IMR-90 (cell line): ENCODE measurements at regions not wholly inside any gene's neighbourhood (a gene's known extent, or its start where the extent isn't known, plus 50 kb on each side); places are given as distances from the start of the nearest gene placed in this dataset.

Experiments
- ATAC-seq: fragments of 200-7000 bp; cut with Tn5 transposase; 2 replicates; pipeline ENCODE4 v1.9.1; 2020; ENCODE audit warnings: low read depth, mild to moderate bottlenecking, moderate library complexity
- BruUV-seq: library from RNA; stranded (reverse); fragments of 400-500 nt; replicated peaks from 2 replicates; lab custom pipeline; 2021; lab: Mats Ljungman, UMichigan
- CTCF ChIA-PET: fragments of 300-600 bp; formaldehyde crosslinking; extraction: SDS; loops from one replicate; lab custom pipeline; 2021; ENCODE audit warnings: antibody characterized with exemption; lab: Yijun Ruan, JAX
- POLR2A ChIA-PET: fragments of 300-600 bp; sonication (Branson Sonifier 250); formaldehyde crosslinking; loops from one replicate; lab custom pipeline; 2022; ENCODE audit warnings: antibody characterized with exemption; ENCODE audit not compliant: unreplicated experiment; lab: Charles Lee
- DNase-seq: peaks from one replicate; pipeline ENCODE4 v3.0.0; 2013
- H2AFZ ChIP-seq: replicated peaks from 2 replicates; pipeline ENCODE3; 2013; ENCODE audit warnings: low read length, mild to moderate bottlenecking; ENCODE audit not compliant: poor library complexity
- H2AK5ac ChIP-seq: 2 replicates; pipeline ENCODE4 v1.6.1; 2013; ENCODE audit warnings: low read depth, low read length, inconsistent platforms
- H2AK9ac ChIP-seq: replicated peaks from 2 replicates; pipeline ENCODE3; 2013; ENCODE audit warnings: mild to moderate bottlenecking, low read depth, low read length, moderate library complexity; ENCODE audit not compliant: poor library complexity
- H2BK120ac ChIP-seq: 2 replicates; pipeline ENCODE4 v1.6.1; 2013; ENCODE audit warnings: low read depth, low read length, inconsistent platforms
- H2BK15ac ChIP-seq: 3 replicates; pipeline ENCODE4 v1.6.1; 2013; ENCODE audit warnings: low read depth, low read length, inconsistent platforms
- H2BK20ac ChIP-seq: 2 replicates; pipeline ENCODE4 v1.6.1; 2013; ENCODE audit warnings: low read depth, mild to moderate bottlenecking, inconsistent platforms, low read length, moderate library complexity
- H2BK5ac ChIP-seq: 2 replicates; pipeline ENCODE4 v1.6.1; 2013; ENCODE audit warnings: mild to moderate bottlenecking, low read depth, low read length, inconsistent platforms; ENCODE audit not compliant: poor library complexity, severe bottlenecking
- H3K14ac ChIP-seq: replicated peaks from 2 replicates; pipeline ENCODE4 v1.6.1; 2013; ENCODE audit warnings: low read depth, low read length, inconsistent platforms
- H3K18ac ChIP-seq: 2 replicates; pipeline ENCODE4 v1.6.1; 2013; ENCODE audit warnings: low read depth, low read length, control low read depth
- H3K23ac ChIP-seq: 2 replicates; pipeline ENCODE4 v1.6.1; 2013; ENCODE audit warnings: low read depth, low read length, inconsistent platforms
- H3K27ac ChIP-seq: 2 replicates; pipeline ENCODE4 v1.5.1; 2013; ENCODE audit warnings: mild to moderate bottlenecking, control low read depth, low read length; ENCODE audit not compliant: insufficient read depth
- H3K27me3 ChIP-seq: 2 replicates; pipeline ENCODE4 v1.6.1; 2013; ENCODE audit warnings: low read length; ENCODE audit not compliant: control insufficient read depth, insufficient read depth
- H3K36me3 ChIP-seq: 2 replicates; pipeline ENCODE4 v1.6.1; 2013; ENCODE audit warnings: low read length, mixed read lengths; ENCODE audit not compliant: control insufficient read depth, insufficient read depth
- H3K4ac ChIP-seq: 2 replicates; pipeline ENCODE4 v1.6.1; 2013; ENCODE audit warnings: low read depth, low read length, inconsistent platforms
- H3K4me1 ChIP-seq: 2 replicates; pipeline ENCODE4 v1.6.1; 2013; ENCODE audit warnings: low read length, mixed read lengths; ENCODE audit not compliant: control insufficient read depth, insufficient read depth
- H3K4me2 ChIP-seq: 2 replicates; pipeline ENCODE4 v1.6.1; 2013; ENCODE audit warnings: low read depth, mild to moderate bottlenecking, control low read depth, low read length, moderate library complexity
- H3K4me3 ChIP-seq: 2 replicates; pipeline ENCODE4 v1.5.1; 2013; ENCODE audit warnings: low read depth, mild to moderate bottlenecking, control low read depth, low read length, moderate library complexity; ENCODE audit not compliant: insufficient read depth
- H3K56ac ChIP-seq: 2 replicates; pipeline ENCODE4 v1.6.1; 2013; ENCODE audit warnings: low read length, inconsistent platforms; ENCODE audit not compliant: insufficient read depth; ENCODE audit errors: extremely low read depth
- H3K79me1 ChIP-seq, 2 experiments: 2 replicates each; pipeline ENCODE4 v1.6.1; 2013; ENCODE audit warnings: low read length in 2 of 2, inconsistent platforms in 1 of 2, low read depth in 1 of 2
- H3K9ac ChIP-seq: 2 replicates; pipeline ENCODE4 v1.6.1; 2013; ENCODE audit warnings: low read depth, low read length, control low read depth
- H3K9me1 ChIP-seq: 2 replicates; pipeline ENCODE4 v1.6.1; 2013; ENCODE audit warnings: low read length, inconsistent platforms; ENCODE audit not compliant: insufficient read depth
- H3K9me3 ChIP-seq: 2 replicates; pipeline ENCODE4 v1.6.1; 2013; ENCODE audit warnings: low read length; ENCODE audit not compliant: control insufficient read depth, insufficient read depth
- H4K20me1 ChIP-seq: 2 replicates; pipeline ENCODE4 v1.6.1; 2013; ENCODE audit warnings: low read length, inconsistent platforms; ENCODE audit not compliant: insufficient read depth
- H4K5ac ChIP-seq: 2 replicates; pipeline ENCODE4 v1.6.1; 2013; ENCODE audit warnings: mild to moderate bottlenecking, low read depth, low read length, control low read depth
- H4K8ac ChIP-seq, 2 experiments: 2 replicates each; pipeline ENCODE4 v1.6.1; 2013; ENCODE audit warnings: low read depth in 2 of 2, low read length in 2 of 2, control low read depth in 1 of 2, inconsistent platforms in 1 of 2
- H4K91ac ChIP-seq: 2 replicates; pipeline ENCODE4 v1.6.1; 2013; ENCODE audit warnings: low read depth, low read length, inconsistent platforms; ENCODE audit not compliant: insufficient read depth
- BHLHE40 ChIP-seq: fragments of 150-350 bp; IDR thresholded peaks from 2 replicates; pipeline ENCODE4 v1.6.1; 2016; ENCODE audit warnings: mild to moderate bottlenecking, low read depth, low read length
- CEBPB ChIP-seq: IDR thresholded peaks from 2 replicates; pipeline ENCODE4 v1.6.1; 2012; ENCODE audit warnings: low read depth, low read length, improper control_type of control experiment
- CHD1 ChIP-seq: IDR thresholded peaks from 2 replicates; pipeline ENCODE4 v1.6.1; 2012; ENCODE audit warnings: low read depth, low read length, improper control_type of control experiment
- CTCF ChIP-seq: conservative IDR thresholded peaks from 2 replicates; pipeline ENCODE4 v1.5.1; 2012; ENCODE audit warnings: mild to moderate bottlenecking, low read depth, low read length, improper control_type of control experiment
- ELK1 ChIP-seq: fragments of 150-350 bp; IDR thresholded peaks from 2 replicates; pipeline ENCODE4 v1.6.1; 2016; ENCODE audit warnings: low read depth, mild to moderate bottlenecking, low read length, moderate library complexity, borderline replicate concordance
- FOS ChIP-seq: fragments of 150-350 bp; IDR thresholded peaks from 2 replicates; pipeline ENCODE4 v1.6.1; 2016; ENCODE audit warnings: low read depth, low read length
- MAFK ChIP-seq: IDR thresholded peaks from 2 replicates; pipeline ENCODE4 v1.6.1; 2012; ENCODE audit warnings: low read depth, low read length, improper control_type of control experiment
- MAZ ChIP-seq: IDR thresholded peaks from 2 replicates; pipeline ENCODE4 v1.6.1; 2012; ENCODE audit warnings: low read depth, mild to moderate bottlenecking, low read length, improper control_type of control experiment, moderate library complexity, borderline replicate concordance
- MXI1 ChIP-seq: IDR thresholded peaks from 2 replicates; pipeline ENCODE4 v1.6.1; 2012; ENCODE audit warnings: low read depth, mild to moderate bottlenecking, low read length, moderate library complexity, borderline replicate concordance
- NFE2L2 ChIP-seq: fragments of 150-350 bp; IDR thresholded peaks from 2 replicates; pipeline ENCODE4 v1.6.1; 2016; ENCODE audit warnings: low read depth, mild to moderate bottlenecking, low read length
- POLR2A ChIP-seq: IDR thresholded peaks from 2 replicates; pipeline ENCODE4 v1.6.1; 2012; ENCODE audit warnings: mild to moderate bottlenecking, low read depth, low read length
- RAD21 ChIP-seq: IDR thresholded peaks from 2 replicates; pipeline ENCODE4 v1.6.1; 2012; ENCODE audit warnings: low read length, improper control_type of control experiment
- RCOR1 ChIP-seq: IDR thresholded peaks from 2 replicates; pipeline ENCODE4 v1.6.1; 2012; ENCODE audit warnings: mild to moderate bottlenecking, low read length, improper control_type of control experiment; ENCODE audit not compliant: insufficient replicate concordance
- RFX5 ChIP-seq: IDR thresholded peaks from 2 replicates; pipeline ENCODE4 v1.8.0; 2012; ENCODE audit warnings: low read depth, mild to moderate bottlenecking, low read length, moderate library complexity
- SMC3 ChIP-seq: fragments of 150-350 bp; IDR thresholded peaks from 2 replicates; pipeline ENCODE4 v1.6.1; 2016; ENCODE audit warnings: low read depth, mild to moderate bottlenecking, antibody characterized with exemption, low read length, moderate library complexity
- WGBS, 2 experiments: methylation state at CpG; one replicate each; pipeline versions ENCODE4 v1.1.5 to v1.1.7; 2013; ENCODE audit warnings: missing lambda C conversion rate in 2 of 2; ENCODE audit not compliant: insufficient read length in 1 of 2; ENCODE audit errors: extremely low coverage in 2 of 2; 5-methylcytosine and 5-hydroxymethylcytosine counted together
- dilution Hi-C: fragments of 300-500 bp; cut with HindIII; formaldehyde crosslinking; loops from one replicate; pipeline ENCODE4 v1.14.3; 2018; ENCODE audit warnings: low sequenced_read_pairs; ENCODE audit not compliant: unreplicated experiment
- in situ Hi-C: fragments of 300-500 bp; cut with MboI; formaldehyde crosslinking; loops from 3 replicates; pipeline ENCODE4 v1.14.3; 2019; ENCODE audit warnings: low sequenced_read_pairs, inconsistent platforms, mixed read lengths
- intact Hi-C: fragments of 100-400 bp; cut with micrococcal nuclease; formaldehyde crosslinking; loops from 2 replicates; pipeline ENCODE4 v1.10.0; 2022
- TF ChIP-seq, protein P1 (sequence below): fragments of 150-350 bp; IDR thresholded peaks from 2 replicates; pipeline ENCODE4 v1.6.1; 2017; ENCODE audit warnings: mild to moderate bottlenecking, antibody characterized with exemption, low read length, low read depth

- Histone ChIP-seq H4K91ac (no peak overlapping the region), H2BK15ac (no peak overlapping the region), H3K79me1 (no peaks in the 10 kb centered on the region), H3K9ac (no peak overlapping the region), H3K4me1 (no peaks in the 10 kb centered on the region), H3K9me3 (peaks cover under 1% of the 10 kb centered on the region; the same call in 1 of the 2 replicates), H3K56ac (no peak overlapping the region), H4K5ac (no peak overlapping the region), H2BK120ac (no peak overlapping the region), H2BK20ac (no peak overlapping the region), H2AK5ac (no peak overlapping the region), H3K18ac (no peak overlapping the region), H3K27me3 (no peaks in the 10 kb centered on the region), H3K14ac (no peak overlapping the region), H3K4ac (no peak overlapping the region), H4K20me1 (no peaks in the 10 kb centered on the region), H2AK9ac (no peak overlapping the region), H3K36me3 (no peaks in the 10 kb centered on the region), H3K27ac (no peak overlapping the region), H3K4me3 (no peak overlapping the region), H2BK5ac (no peak overlapping the region), H3K23ac (no peak overlapping the region), H3K9me1 (no peaks in the 10 kb centered on the region), H3K4me2 (no peak overlapping the region), H2AFZ (no peak overlapping the region), H4K8ac (no peak overlapping the region)
- ChIA-PET CTCF (no interaction called here), POLR2A (no interaction called here)
- no CpG with 5 or more reads among the region's 6 CpGs for WGBS, 2 experiments
- TF ChIP-seq RCOR1 (no peak), CHD1 (no peak), NFE2L2 (no peak), ELK1 (no peak), BHLHE40 (no peak), MAFK (no peak), FOS (no peak), POLR2A (no peak), MXI1 (no peak), RAD21 (no peak), CTCF (no peak), CEBPB (no peak), RFX5 (no peak), SMC3 (no peak), MAZ (no peak)
- TF ChIP-seq, protein P1, sequence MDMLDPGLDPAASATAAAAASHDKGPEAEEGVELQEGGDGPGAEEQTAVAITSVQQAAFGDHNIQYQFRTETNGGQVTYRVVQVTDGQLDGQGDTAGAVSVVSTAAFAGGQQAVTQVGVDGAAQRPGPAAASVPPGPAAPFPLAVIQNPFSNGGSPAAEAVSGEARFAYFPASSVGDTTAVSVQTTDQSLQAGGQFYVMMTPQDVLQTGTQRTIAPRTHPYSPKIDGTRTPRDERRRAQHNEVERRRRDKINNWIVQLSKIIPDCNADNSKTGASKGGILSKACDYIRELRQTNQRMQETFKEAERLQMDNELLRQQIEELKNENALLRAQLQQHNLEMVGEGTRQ, result no peak
- DNase-seq, result no peak
- dilution Hi-C loops, result no loop called here
- ATAC-seq, result no peak
- intact Hi-C loops, result no loop called here
- BruUV-seq, result no TSS peak
- in situ Hi-C loops, result no loop called here
Measured at GRCh38 chr4:77327151-77327550, 170.1 kb downstream of the CCNG2 start.
